ENCODE measurements at regions not wholly inside any gene's neighbourhood (a gene's known extent, or its start where the extent isn't known, plus 50 kb on each side); places are given as distances from the start of the nearest gene placed in this dataset.
"Not testable (repeated sequence)": the region's sequence is repeated elsewhere in the genome, so short reads cannot be mapped to it uniquely, and the experiment has no call there.

DNA sequence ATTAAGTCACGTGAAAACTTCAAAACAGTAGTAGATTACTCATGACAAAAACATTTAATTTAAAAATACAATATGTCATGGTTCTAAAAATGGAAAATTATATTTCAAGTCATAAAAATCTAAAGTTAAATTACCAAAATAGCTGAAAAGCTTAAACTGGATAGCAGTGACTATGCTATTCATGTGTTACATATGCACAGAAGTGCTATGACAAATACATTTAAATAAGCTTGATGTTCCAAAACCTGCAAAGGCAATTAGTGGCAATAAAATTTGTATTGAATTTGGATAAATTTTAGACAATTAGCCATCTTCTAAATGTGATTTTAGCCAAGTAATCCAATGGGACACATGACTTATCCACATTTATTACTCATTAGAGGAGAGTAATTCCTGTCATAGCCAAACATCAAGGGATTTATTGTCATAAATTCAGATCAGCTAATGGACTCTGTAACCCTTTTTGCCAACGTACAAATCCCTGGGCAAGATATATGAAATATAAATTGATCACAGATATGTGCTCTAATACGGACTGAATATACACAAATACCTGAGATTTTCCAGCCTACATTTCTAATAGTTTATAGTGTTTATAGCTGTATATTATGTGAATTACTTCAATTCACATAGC is 419.4 kb downstream of the ISL1 start:
- DNase-seq: no peak

DNA sequence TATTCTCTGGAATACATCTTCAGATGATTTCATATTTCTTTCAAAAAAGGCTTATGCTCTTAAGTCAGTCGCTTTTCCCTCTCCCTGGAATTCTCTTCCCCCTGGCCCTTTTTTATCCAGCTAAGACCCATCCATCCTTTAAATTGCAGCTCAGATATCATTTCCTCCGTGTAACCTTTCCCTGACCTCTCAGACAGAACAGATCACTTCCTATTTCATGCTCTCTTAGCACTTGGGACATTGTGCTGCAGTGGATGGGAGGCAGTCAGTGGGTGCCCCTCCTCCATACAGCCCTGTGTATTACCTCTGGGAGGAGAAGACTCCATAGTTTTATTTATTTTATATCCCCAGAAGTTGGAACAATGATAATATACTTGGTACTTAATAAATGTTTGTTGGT is 423.4 kb downstream of the ISL1 start:
- DNase-seq: no peak

DNA sequence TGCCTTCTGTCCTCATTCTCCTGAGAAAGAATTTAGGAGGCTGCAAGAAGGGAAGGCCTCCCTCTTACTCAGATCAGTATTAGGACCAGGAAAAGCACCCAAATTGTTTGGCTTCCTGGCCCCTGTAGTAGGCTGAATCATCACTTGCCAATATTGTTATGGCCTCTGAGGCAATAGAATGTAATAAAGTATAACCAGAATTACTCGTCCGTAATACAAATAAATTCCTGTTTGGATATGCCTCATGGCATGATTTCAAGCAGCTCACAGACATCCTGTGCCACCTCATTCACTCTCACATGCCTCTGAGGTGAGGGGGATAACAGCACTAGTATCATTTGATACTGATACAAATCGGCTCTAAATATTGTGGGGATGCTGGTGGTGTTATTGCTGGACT is 427.3 kb downstream of the ISL1 start:
- DNase-seq: no peak

DNA sequence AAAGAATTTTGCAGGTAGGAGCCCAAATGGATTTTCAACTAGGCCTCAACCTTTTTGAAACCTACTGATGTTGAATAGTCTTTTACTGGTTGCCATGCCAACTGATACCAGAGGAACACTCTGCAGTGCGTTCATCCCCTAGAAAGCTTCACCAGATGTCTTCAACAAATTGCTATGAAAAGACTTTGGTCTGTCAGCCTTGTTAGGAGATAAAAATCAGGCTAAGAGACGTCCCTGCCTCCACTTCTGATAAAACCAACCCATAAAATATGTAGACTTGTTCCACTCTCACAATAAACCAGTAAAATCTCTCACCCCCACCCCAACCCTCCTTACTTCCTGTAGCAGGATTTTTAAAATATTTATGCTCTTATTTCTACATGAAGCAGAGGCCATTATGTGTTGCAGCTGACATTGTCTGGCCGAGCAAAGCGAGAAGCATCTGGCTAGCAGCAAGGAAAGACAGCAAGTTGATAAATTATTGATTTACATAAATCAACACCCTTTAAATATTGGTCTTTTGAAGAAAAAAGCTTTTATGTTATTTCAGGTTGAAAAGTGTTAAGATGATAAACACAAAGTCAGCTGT is 428.7 kb downstream of the ISL1 start:
- DNase-seq: no peak

DNA sequence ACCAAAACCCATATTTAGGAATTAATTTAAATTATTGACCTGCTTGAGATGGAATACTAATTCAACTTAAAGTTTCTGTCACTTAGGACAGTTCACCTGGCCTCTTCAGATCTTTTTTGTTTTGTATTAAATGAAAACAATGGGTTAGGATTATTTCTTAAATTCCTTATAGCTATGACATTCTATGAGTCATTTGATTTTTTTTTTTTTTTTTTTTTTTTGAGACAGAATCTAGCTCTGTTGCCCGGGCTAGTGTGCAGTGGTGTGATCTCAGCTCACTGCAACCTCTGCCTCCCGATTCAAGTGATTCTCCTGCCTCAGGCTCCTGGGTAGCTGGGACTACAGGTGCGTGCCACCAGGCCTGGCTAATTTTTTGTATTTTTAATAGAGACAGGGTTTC is 431.6 kb downstream of the ISL1 start:
- not testable (repeated sequence) for DNase-seq

DNA sequence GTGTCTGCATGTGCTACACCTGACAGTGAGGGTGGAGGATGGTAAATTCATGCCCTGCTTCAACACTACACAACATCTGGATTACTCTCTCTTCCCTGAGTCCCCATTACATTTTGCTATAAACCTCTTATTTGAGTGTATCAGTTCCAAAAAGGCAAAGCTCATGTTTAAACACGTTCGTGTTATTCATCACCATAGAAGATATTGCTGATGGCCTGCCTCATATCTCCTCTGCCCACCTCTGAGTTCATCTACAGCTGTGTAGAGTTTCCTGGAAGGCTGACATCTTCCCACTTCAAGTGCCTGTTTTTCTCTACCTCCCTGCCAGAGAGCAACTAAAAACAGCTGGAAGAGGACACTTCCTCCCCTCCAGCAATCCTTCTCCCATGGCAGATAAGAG is 433.2 kb downstream of the ISL1 start:
- no peak for DNase-seq

DNA sequence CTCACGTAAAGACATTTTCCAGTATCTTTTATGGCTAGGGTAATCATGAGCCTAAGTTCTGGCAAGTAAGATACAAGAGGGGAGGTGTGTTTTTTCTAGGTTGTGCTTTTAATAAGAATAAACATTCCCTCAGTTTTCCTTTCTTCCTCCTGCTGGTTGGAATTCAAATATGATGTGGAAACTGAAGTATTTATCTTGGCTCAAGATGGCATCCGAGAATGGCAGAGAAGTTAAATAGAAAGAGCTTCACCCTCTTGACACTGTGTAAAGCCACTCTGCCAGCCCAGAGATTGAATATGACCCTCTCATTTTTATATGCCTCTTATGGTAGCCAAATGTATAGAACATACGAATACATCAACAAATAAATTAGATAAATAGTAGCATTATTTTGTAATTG is 438.4 kb downstream of the ISL1 start:
- DNase-seq: no peak

DNA sequence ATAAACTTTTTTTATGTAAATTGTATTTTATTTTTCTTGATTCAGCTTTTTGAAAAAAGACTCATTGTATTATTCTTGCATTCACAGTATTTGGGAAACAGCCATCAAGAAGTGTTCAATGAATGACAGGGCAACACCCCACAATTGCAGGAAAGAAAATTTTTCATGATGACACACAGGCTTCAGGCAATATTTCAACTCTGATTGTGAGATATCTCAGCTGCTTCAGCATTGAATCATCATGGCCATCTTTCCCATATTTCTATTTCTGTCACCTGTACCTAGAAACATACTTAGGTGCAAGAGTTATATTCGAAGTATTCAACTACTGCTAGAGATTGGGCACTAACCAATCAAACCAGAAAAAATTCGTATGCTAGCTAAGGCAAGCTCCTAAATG is 446.0 kb downstream of the ISL1 start:
- no peak for DNase-seq

DNA sequence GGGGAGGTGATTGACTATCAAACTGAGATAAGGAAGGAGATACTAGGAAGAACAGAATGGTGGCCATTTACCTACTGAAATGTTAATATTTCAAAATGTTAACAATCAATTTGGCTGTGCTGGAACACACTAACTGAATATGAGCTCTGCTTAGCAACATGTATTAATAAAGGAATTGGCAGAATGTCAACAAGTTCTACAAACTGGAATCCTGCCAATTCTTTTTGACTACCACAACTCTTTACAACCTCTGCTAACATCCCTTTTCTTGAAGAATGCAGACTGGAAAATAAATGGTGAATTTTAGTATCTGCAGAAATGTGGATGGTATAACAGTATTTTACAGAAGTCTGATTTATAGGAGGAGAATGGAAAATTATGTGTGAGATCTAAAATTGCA is 446.4 kb downstream of the ISL1 start:
- peak; percentile 20 for DNase-seq

DNA sequence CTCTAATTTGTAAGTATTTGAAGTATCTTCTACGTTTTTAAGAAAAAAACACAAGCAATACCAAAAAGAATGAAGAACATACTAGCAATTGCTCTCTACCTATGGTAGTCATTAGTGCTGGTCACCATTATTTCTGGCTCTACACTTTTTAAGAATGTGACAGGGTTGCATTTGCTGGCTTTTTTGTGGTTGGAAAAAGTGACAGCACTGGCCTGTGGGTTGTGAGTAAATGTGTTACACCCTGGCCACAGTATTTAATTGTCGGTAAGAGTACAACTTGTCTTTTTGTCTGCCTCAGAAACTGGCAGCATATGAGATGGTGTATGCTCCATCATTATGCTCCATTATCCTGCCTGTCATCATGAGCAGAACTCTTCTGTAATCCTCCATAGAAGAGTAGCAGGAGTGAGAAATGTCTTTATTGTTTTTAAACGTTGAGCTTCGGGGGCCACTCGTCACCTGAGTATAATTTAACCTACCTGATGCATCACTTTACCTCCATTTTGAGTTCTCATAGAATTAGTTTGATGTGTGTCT is 449.8 kb downstream of the ISL1 start:
- DNase-seq: no peak

DNA sequence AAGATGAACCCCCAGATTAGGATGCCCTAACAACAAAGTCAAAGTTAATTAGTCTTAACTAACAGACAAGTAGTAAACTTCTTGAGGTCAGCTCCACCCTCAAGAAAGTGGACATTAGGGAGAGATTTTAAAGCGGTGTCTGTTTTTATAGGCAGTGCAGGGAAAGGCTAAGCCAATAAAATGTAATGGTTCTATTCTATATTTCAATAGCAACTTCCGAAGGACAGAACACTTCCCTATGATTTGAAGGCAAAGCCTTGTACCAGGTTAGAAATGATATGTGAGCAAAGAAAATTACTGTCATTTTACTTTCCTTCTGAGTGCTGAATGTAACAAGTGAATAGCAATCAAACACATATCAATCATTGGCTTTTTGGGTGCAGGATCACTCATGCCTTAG is 455.2 kb downstream of the ISL1 start:
- DNase-seq: no peak

DNA sequence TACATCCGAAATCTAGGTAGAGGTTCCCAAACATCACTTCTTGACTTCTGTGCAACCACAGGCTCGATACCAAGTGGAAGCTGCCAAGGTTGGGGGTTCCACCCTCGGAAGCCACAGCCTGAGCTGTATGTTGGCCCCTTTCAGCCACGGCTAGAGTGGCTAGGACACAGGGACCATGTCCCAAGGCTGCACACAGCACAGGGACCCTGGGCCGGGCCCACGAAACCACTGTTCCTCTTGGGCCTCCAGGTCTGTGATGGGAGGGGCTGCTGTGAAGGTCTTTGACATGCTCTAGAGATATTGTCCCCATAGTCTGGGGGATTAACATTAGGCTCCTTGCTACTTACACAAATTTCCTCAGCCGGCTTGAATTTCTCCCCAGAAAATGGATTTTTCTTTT is 460.6 kb downstream of the ISL1 start:
- DNase-seq: no peak

DNA sequence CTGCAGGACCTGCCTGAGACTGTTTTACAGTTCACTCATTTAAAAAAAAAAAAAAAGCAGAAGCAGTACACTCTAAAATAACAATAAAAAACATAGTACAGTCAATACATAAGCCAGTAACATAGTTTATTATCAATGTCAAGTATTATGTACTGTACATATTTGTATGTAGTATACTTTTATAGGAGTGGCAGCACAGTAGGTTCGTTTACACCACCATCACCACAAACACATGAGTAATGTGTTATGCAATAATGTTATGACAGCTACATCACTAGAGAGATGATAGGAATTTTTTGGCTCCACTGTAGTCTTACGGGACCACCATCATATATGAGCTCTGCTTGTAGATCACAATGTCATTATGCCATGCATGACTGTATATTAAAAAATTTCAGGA is 462.8 kb downstream of the ISL1 start:
- DNase-seq: no peak

DNA sequence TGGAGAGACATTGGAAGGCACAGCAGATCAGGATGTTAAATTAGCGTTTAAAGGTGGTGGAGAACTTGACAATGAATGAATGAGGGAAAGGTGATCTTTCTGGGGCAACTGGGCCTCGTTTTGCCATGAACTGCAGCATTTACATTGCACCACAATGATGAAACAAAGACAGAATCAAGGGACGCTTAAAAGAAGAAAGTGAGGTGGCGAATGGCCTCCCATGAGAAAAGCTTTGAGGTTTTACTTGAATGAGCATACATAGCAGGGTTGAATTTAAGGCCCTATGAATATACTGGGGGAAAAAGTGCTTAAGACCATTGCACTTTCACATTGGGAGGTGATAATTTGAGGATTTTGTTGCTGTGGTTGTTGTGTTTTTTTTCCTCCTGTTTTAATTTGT is 476.4 kb downstream of the ISL1 start:
- no peak for DNase-seq

DNA sequence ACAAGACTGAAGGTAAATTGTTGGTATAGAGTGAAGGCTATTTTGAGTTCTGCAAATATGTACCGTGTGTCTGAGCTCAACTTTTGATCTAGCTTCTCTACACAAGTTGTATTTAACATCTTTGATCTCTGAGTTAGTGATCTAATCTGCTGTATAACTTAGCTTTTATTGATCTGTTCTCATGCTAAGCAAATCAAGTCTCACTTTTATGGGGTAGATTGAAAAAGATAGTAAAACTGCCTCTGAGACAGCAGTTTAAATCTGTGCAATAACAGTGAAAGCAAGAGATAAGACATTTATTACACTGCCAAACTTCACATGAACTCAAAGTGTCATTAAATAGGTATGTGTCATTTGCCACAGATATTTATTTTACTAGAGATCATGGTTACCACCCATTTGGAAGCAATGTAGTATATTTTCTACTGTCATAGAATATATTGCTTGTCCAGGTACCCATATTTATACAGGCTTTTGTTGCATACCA is 477.3 kb downstream of the ISL1 start:
- DNase-seq: no peak

DNA sequence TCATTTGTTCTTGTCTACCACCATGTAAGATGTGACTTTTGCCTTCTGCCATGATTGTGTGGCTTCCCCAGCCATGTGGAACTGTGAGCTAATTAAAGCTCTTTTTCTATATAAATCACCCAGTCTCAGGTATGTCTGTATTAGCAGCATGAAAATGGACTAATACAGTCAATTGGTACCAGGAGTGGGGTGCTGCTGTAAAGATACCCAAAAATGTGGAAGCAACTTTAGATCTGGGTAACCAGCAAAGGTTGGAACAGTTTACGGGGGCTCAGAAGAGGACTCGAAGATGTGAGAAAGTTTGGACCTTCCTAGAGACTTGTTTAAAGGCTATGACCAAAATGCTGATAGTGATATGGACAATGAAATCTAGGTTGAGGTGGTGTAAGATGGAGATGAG is 488.9 kb downstream of the ISL1 start:
- no peak for DNase-seq

DNA sequence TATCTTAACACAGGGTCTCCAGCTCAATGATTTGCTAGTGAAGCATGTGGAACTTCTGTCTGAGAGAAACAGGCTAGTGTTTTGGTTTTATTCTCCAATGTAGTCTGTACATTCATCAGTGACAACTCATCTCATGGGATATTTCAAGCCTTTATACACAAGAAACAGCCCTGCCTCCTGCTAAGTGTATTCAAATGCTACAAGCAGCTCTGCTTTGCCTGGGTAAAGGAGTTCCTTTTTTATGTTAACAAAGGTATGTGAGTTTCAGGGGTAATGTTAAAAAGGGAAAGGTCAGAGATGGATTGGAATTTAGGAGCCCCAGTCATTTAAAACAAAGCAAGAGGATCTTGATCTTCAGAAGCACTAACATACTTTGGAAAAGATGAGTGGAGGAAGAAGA is 498.7 kb downstream of the ISL1 start:
- no peak for DNase-seq

DNA sequence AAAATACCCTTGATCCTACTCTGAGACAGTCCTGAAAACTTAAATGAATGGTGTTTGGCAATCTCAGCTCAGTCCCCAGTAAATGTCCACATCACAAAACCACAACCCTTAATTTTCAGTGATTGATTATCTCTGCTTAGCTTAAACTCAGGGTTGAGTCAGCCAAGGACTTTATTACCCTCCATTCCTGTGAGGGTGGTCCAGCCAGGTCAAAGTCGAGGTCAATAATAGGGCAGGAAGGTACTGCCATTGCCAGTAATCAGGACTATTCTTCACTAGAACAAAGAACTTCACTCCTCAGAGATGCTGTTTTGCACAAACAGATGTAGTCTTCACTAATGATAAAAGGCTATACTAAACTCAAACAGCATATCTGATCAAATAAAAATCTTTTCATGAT is 499.4 kb downstream of the ISL1 start:
- no peak for DNase-seq

DNA sequence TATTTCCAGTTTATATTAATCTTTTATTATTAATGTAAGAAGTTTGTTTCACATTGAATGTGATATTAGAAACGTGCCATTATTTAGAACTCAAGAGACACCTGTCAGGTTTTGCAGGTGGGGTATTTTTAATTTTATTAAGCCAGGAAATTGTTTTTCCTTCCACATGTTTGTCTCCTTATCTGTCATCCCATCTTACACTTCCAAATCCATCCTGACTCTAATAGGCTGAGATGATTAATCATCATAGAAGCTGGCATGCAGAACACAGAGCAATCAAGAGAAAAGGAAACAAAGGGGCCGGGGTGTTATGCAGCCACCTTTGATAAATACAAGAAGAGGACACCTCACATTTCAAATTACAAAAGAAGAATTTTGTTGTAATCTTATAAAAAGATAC is 506.5 kb downstream of the ISL1 start:
- no peak for DNase-seq

DNA sequence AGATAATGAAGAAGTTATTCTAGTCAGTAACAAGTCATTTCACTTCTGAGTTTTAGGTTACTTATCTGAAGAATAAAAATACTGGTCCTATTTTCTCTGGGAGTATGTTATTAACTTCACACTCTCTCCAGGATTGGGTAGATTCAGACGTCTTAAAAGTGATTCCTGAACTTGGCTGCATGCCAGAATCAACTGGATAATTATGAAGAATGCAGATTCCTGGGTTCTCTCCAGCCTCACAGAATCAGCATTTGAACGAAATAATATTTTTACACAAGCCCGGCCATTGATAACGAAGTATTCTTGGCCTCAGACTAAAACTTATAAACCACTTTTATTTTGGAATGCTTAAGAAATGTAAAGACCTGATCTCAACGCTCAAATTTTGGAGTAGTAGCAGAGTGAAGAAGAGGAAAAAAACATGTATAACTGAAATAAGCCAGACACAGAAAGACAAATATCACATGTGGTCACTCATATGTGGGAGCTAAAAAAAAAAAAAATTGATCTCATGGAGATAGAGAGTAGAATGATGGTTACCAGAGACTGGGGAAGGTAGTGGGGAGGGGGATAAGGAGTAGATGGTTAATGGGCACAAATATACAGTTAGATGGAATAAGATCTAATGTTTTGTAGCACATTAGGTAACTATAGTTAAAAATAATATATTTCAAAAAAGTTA is 507.3 kb downstream of the ISL1 start:
- DNase-seq: no peak

DNA sequence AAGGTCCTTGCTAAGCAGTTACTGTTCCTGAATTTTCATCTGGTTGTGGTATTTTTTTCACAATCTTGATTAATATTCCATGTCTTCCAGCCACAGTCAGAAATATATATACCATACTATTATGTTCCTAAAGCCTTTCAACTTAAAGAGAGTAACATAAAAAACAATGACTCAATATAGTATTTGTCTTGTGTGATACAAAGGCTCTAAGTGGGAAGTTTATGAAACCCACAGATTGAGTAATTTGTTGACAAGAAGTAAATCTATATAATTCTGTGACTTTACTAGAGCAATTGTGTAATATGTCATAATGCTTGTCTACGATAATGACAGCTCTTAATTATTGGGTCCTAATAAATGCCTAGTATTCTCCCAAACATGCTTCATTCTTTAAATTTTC is 509.4 kb downstream of the ISL1 start:
- DNase-seq: no peak

DNA sequence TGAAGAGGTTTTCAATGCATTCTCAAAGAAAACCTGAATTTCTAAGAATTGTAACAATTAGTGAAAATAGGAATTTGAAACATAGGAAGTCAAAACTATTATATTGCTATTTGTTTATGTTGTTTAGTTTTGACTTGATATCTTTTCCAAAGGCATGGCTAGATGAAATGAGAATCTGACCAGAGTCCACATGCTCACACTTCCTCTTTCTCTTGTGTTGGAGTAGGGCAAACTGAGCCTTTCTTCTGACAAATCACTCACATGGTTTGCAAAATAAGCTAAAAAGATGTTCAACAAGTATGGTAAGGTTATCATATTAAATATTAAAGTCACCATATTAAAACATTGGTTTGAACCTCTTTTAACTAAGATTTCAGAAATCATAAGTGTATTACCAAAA is 512.6 kb downstream of the ISL1 start:
- no peak for DNase-seq

DNA sequence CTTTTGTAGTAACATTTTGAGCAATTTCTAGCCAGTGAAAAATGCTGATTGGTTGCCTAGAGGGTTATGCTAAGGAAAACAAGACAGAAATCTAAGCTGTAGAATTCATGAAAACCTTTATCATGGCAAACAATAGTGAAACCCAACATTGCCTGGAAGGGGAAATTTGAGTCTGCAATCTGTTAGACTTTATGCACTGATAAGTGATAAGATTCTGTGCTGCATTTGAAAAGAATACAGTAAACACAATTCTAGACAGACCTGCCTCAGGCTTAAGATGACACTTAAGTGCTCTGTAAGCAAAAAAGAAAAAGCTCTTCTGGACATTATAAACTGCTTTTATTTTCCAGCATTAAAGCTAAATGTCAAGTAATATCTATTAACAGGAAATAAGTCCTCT is 519.3 kb downstream of the ISL1 start:
- peak; percentile 5 for DNase-seq

DNA sequence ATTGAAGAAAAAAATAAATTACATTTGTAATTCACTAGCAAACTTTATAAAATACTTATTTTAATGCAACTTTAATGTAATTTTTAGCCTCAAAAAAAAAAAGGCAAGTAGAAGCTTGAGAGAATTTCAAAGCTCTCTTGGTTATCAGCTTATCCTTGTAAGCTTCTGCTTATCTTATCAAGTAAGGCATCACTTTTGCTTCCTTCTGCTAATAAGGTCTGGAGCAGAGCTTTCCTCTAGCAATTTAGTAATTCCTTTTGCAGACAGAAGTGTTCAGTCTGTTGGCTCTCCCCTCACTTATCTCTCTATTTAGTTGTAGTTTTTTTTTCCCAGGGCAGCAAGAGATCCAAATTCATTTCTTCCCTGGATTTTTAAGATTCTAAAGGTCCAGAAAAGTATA is 525.0 kb downstream of the ISL1 start:
- no peak for DNase-seq
